ENCODE measurements at regions not wholly inside any gene's neighbourhood (a gene's known extent, or its start where the extent isn't known, plus 50 kb on each side); places are given as distances from the start of the nearest gene placed in this dataset.

- no peak for TF ChIP-seq CTCF (IDR thresholded peaks at IDR 0.05; ENCODE audit: control insufficient read depth, extremely low read depth, insufficient read depth)
- H3K4me3 ChIP-seq (ENCODE audit: low read depth, low read length): no peak overlapping the region
- no peak for DNase-seq (ENCODE audit: low read depth)
These were observed 728.0 kb downstream of the FLRT2 start for GRCh38 chr14:86257973-86258372.

GRCh38 chr14:86243158-86243557 lies 713.2 kb downstream of the FLRT2 start:
- no peak for TF ChIP-seq CTCF (IDR thresholded peaks at IDR 0.05; ENCODE audit: control insufficient read depth, extremely low read depth, insufficient read depth)
- H3K4me3 ChIP-seq (ENCODE audit: low read depth, low read length): no peak overlapping the region
- DNase-seq (ENCODE audit: low read depth): no peak

GRCh38 chr14:86237733-86238132 lies 707.8 kb downstream of the FLRT2 start:
- no peak for TF ChIP-seq CTCF (IDR thresholded peaks at IDR 0.05; ENCODE audit: control insufficient read depth, extremely low read depth, insufficient read depth)
- no peak for DNase-seq (ENCODE audit: low read depth)
- H3K4me3 ChIP-seq (ENCODE audit: low read depth, low read length): no peak overlapping the region

- no peak for DNase-seq (ENCODE audit: low read depth)
- no peak overlapping the region for H3K4me3 ChIP-seq (ENCODE audit: low read depth, low read length)
- no peak for TF ChIP-seq CTCF (IDR thresholded peaks at IDR 0.05; ENCODE audit: control insufficient read depth, extremely low read depth, insufficient read depth)
These were observed 691.8 kb downstream of the FLRT2 start for GRCh38 chr14:86221755-86222154.

- no peak overlapping the region for H3K4me3 ChIP-seq (ENCODE audit: low read depth, low read length)
- DNase-seq (ENCODE audit: low read depth): no peak
- no peak for TF ChIP-seq CTCF (IDR thresholded peaks at IDR 0.05; ENCODE audit: control insufficient read depth, extremely low read depth, insufficient read depth)
These were observed 691.1 kb downstream of the FLRT2 start for GRCh38 chr14:86221000-86221399.

- peak; percentile 38 for TF ChIP-seq CTCF (IDR thresholded peaks at IDR 0.05; ENCODE audit: control insufficient read depth, extremely low read depth, insufficient read depth)
- H3K4me3 ChIP-seq (ENCODE audit: low read depth, low read length): no peak overlapping the region
- DNase-seq (ENCODE audit: low read depth): no peak
These were observed 687.6 kb downstream of the FLRT2 start for GRCh38 chr14:86217523-86217922.

- no peak for DNase-seq (ENCODE audit: low read depth)
- no peak for TF ChIP-seq CTCF (IDR thresholded peaks at IDR 0.05; ENCODE audit: control insufficient read depth, extremely low read depth, insufficient read depth)
These were observed 673.9 kb downstream of the FLRT2 start for GRCh38 chr14:86203843-86204242.

More at GRCh38 chr14:86203843-86204242, 673.9 kb downstream of the FLRT2 start:
- no peak overlapping the region for H3K4me3 ChIP-seq (ENCODE audit: low read depth, low read length)
